Mesothelial cell of epicardium (in vitro differentiated cells): ENCODE measurements at regions not wholly inside any gene's neighbourhood (a gene's known extent, or its start where the extent isn't known, plus 50 kb on each side); places are given as distances from the start of the nearest gene placed in this dataset.

ENCODE experiments used
- DNase-seq, 2 experiments: peaks; one replicate each; pipeline ENCODE4 v3.0.0; 2021; ENCODE audit warnings: low spot score in 2 of 2; ENCODE audit not compliant: unreplicated experiment in 2 of 2
- H3K27ac Mint-ChIP-seq: 2 replicates; pipeline ENCODE4 v1.8.0; 2021; ENCODE audit warnings: mixed read lengths
- H3K27me3 Mint-ChIP-seq: 2 replicates; pipeline ENCODE4 v1.8.0; 2021; ENCODE audit warnings: low read depth, mixed read lengths
- H3K36me3 Mint-ChIP-seq: 2 replicates; pipeline ENCODE4 v1.8.0; 2021; ENCODE audit warnings: mixed read lengths
- H3K4me1 Mint-ChIP-seq: 2 replicates; pipeline ENCODE4 v1.8.0; 2021; ENCODE audit warnings: mixed read lengths
- H3K4me3 Mint-ChIP-seq: 2 replicates; pipeline ENCODE4 v1.8.0; 2021; ENCODE audit warnings: mild to moderate bottlenecking, moderate library complexity, mixed read lengths
- H3K9me3 Mint-ChIP-seq: 2 replicates; pipeline ENCODE4 v1.8.0; 2021; ENCODE audit warnings: mixed read lengths
- TF ChIP-seq, protein P1 (sequence below): fragments of 200-600 bp; sonication (generic); IDR thresholded peaks from one replicate; pipeline ENCODE4 v1.5.0; 2021; ENCODE audit warnings: antibody characterized with exemption; ENCODE audit not compliant: unreplicated experiment

DNA sequence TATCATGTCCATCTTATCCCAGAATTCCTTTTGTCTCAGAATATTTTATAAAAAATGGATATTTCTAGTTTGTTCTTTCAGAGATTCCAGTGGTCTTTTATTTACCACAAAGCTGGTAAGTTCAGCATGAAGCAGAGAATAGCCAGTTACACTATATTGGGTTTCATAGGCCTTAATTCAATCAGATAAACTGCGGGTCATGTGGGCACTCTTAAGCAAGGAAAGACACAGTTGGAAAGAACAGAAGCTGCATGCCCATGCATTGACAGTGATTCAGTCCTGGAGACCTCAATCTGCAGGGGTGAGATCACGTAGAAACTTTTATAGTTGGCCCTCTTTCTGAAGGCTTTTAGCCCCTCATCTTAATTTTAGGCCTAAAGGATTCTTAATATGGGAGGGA is 281.3 kb upstream of the IGFBP3 start:
- Mint-ChIP-seq H3K9me3 (peaks cover 5% of the 10 kb centered on the region), H3K4me1 (peaks cover 26% of the 10 kb centered on the region), H3K36me3 (no peaks in the 10 kb centered on the region), H3K27me3 (no peaks in the 10 kb centered on the region), H3K27ac (no peak overlapping the region), H3K4me3 (no peak overlapping the region)
- DNase-seq: no peak
- TF ChIP-seq, protein P1, sequence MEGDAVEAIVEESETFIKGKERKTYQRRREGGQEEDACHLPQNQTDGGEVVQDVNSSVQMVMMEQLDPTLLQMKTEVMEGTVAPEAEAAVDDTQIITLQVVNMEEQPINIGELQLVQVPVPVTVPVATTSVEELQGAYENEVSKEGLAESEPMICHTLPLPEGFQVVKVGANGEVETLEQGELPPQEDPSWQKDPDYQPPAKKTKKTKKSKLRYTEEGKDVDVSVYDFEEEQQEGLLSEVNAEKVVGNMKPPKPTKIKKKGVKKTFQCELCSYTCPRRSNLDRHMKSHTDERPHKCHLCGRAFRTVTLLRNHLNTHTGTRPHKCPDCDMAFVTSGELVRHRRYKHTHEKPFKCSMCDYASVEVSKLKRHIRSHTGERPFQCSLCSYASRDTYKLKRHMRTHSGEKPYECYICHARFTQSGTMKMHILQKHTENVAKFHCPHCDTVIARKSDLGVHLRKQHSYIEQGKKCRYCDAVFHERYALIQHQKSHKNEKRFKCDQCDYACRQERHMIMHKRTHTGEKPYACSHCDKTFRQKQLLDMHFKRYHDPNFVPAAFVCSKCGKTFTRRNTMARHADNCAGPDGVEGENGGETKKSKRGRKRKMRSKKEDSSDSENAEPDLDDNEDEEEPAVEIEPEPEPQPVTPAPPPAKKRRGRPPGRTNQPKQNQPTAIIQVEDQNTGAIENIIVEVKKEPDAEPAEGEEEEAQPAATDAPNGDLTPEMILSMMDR: no peak

DNA sequence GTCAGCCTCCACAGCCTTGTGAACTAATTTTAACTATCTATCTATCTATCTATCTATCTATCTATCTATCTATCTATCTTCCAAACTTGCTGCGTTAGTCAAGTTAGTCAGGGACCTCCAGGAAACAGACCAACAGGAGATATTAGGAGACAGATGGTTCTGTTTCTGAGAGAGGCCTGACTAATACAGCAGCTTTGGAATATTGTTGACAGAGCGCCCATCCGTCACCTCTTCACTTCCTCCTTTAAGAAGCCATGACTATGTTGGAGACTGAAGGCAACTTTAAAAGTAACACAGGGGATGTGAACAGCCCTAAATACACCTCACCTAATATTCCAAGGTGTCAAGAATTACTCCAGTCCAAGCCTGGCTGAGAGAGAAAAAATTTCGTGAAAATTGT is 280.9 kb upstream of the IGFBP3 start:
- Mint-ChIP-seq H3K9me3 (peaks cover 5% of the 10 kb centered on the region), H3K27ac (no peak overlapping the region), H3K27me3 (no peaks in the 10 kb centered on the region), H3K4me1 (peaks cover 26% of the 10 kb centered on the region), H3K4me3 (no peak overlapping the region), H3K36me3 (no peaks in the 10 kb centered on the region)
- no peak for DNase-seq
- TF ChIP-seq, protein P1: no peak

DNA sequence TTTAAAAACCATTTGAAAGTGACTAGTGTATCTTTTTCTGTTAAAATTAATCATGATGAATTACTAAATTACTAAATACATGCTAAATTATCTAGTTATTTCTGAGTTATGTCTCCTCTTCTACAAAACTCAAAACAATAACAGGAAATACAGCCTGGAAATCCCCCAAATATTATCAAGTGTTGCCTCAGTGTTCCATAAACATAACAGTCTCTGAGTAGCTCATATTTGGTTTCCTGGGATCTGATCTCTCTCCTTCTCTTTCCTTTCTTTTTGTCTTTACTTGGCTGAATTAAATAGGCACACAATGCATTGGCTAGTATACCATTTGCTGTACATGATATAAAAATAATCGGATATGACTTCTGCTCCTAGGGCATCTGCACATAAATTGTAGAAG is 277.6 kb upstream of the IGFBP3 start:
- Mint-ChIP-seq H3K4me1 (peaks cover 4% of the 10 kb centered on the region), H3K4me3 (no peak overlapping the region), H3K27ac (no peak overlapping the region), H3K27me3 (no peaks in the 10 kb centered on the region), H3K36me3 (no peaks in the 10 kb centered on the region), H3K9me3 (peaks cover 5% of the 10 kb centered on the region)
- TF ChIP-seq, protein P1: no peak
- no peak for DNase-seq

DNA sequence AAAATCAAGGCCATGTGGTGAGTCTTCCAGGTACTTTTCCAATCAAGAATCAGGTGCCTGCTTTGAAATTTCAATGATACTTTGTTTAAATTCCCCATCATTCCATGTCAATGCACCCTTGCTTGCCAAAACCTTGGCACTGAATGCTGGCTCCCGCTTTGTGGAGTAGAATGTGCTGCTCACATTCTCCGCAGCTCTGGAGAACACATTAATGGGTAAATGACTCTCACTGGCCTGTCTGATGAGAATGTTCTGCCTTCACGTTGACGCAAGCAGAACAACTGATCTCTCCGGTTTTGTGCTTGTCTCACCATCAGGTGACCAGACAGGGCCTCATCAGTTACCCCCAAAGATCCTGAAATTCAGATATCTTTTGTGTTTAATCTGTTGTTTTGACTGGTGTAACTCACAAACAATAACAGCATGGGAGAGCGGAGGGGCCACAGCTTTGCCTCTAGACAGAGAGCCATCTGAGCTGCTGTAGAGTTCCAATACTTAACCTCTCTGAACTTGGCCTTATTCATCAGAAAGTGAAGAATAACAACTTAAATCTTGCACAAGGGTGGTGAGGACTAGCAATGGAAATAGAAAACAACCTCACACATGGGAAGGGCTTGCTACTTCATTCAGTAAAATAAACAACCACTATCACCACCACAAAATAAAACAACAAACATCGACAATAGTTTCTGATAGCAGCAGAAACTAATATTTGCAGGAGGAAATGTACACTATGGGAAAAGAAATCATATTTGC is 276.9 kb upstream of the IGFBP3 start:
- TF ChIP-seq, protein P1: no peak
- H3K4me1 Mint-ChIP-seq: peaks cover 3% of the 10 kb centered on the region
- H3K27ac Mint-ChIP-seq: no peak overlapping the region
- no peaks in the 10 kb centered on the region for H3K27me3 Mint-ChIP-seq
- no peak overlapping the region for H3K4me3 Mint-ChIP-seq
- no peaks in the 10 kb centered on the region for H3K36me3 Mint-ChIP-seq
- peaks cover 5% of the 10 kb centered on the region for H3K9me3 Mint-ChIP-seq
- DNase-seq: no peak

DNA sequence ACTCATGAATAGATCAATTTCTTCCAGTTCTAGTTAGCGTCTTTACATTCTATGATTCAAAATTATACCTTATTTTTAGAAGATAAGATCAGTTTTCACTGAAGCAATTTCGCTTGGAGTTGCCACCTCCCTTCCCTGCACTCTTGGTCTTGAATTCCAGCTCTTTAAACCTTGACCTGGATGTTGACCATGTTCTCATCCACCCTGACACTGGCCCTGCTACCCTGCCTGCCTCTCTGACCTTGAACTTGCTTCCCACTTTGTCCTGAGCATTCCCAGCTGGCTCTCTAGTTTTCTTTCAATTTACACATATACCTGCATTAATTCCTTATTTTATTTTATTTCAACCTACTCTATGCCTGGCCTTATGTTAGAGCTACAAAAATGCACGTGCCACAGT is 274.9 kb upstream of the IGFBP3 start:
- TF ChIP-seq, protein P1: no peak
- Mint-ChIP-seq H3K4me1 (peaks cover 3% of the 10 kb centered on the region), H3K27ac (no peak overlapping the region), H3K27me3 (no peaks in the 10 kb centered on the region), H3K36me3 (no peaks in the 10 kb centered on the region), H3K9me3 (no peaks in the 10 kb centered on the region), H3K4me3 (no peak overlapping the region)
- no peak for DNase-seq
